H1 (cell line): ENCODE measurements at regions not wholly inside any gene's neighbourhood (a gene's known extent, or its start where the extent isn't known, plus 50 kb on each side); places are given as distances from the start of the nearest gene placed in this dataset.

ENCODE experiments used
- CTCF ChIA-PET: fragments of 300-600 bp; sonication (Branson Sonifier 250); formaldehyde crosslinking; loops from one replicate; lab custom pipeline; 2021; ENCODE audit not compliant: partially characterized antibody; lab: Charles Lee
- POLR2A ChIA-PET: fragments of 300-600 bp; sonication (Branson Sonifier 250); formaldehyde crosslinking; loops from one replicate; lab custom pipeline; 2021; ENCODE audit warnings: inconsistent platforms; ENCODE audit not compliant: partially characterized antibody; lab: Charles Lee
- DNase-seq, 2 experiments: peaks; one replicate each; pipeline versions ENCODE4 v3.0.0 to v3.0.0-alpha.2; 2010 to 2022; ENCODE audit warnings: low spot score in 2 of 2, low read depth in 1 of 2, mixed read lengths in 1 of 2
- FAIRE-seq: peaks from 2 replicates; lab custom pipeline; 2011; peaks lifted over from hg19 to GRCh38; lab: Jason Lieb, UNC
- H2AFZ ChIP-seq: 2 replicates; pipeline ENCODE4 v1.8.1; 2012; ENCODE audit warnings: low read length, inconsistent platforms
- H2AK5ac ChIP-seq: 2 replicates; pipeline ENCODE4 v1.6.1; 2013; ENCODE audit warnings: low read depth, low read length
- H2BK120ac ChIP-seq: replicated peaks from 2 replicates; pipeline ENCODE3; 2013; ENCODE audit warnings: low read depth, low read length, inconsistent platforms
- H2BK12ac ChIP-seq: 2 replicates; pipeline ENCODE4 v1.6.1; 2013; ENCODE audit warnings: low read depth, low read length
- H2BK15ac ChIP-seq: 2 replicates; pipeline ENCODE4 v1.6.1; 2013; ENCODE audit warnings: low read length
- H2BK20ac ChIP-seq: 2 replicates; pipeline ENCODE4 v1.6.1; 2013; ENCODE audit warnings: low read length
- H2BK5ac ChIP-seq: 2 replicates; pipeline ENCODE4 v1.6.1; 2013; ENCODE audit warnings: low read depth, low read length
- H3K14ac ChIP-seq: 2 replicates; pipeline ENCODE4 v1.6.1; 2013; ENCODE audit warnings: inconsistent platforms; ENCODE audit not compliant: insufficient read length
- H3K18ac ChIP-seq: 2 replicates; pipeline ENCODE4 v1.6.1; 2013; ENCODE audit warnings: low read length; ENCODE audit errors: extremely low read depth
- H3K23ac ChIP-seq: 2 replicates; pipeline ENCODE4 v1.6.1; 2013; ENCODE audit warnings: inconsistent platforms; ENCODE audit not compliant: insufficient read length
- H3K23me2 ChIP-seq: 2 replicates; pipeline ENCODE4 v1.6.1; 2013; ENCODE audit warnings: low read depth, low read length
- H3K27ac ChIP-seq: 2 replicates; pipeline ENCODE4 v1.6.1; 2011; ENCODE audit warnings: low read depth, low read length, inconsistent platforms
- H3K27me3 ChIP-seq, 4 experiments: replicated peaks in 1 of 4; 1 replicate in 1 of 4; 2 replicates in 3 of 4; pipeline versions ENCODE4 v1.6.1 to v1.8.1; 2011 to 2013; ENCODE audit warnings: low read length in 3 of 4, mild to moderate bottlenecking in 3 of 4, inconsistent platforms in 2 of 4, mixed read lengths in 2 of 4, moderate library complexity in 1 of 4; ENCODE audit not compliant: control insufficient read depth in 3 of 4, insufficient read depth in 3 of 4; ENCODE audit errors: extremely low read depth in 1 of 4
- H3K36me3 ChIP-seq, 4 experiments: 2 replicates each; pipeline versions ENCODE4 v1.6.1 to v1.8.1; 2011 to 2013; ENCODE audit warnings: mild to moderate bottlenecking in 4 of 4, low read length in 3 of 4, moderate library complexity in 2 of 4, control low read depth in 1 of 4, inconsistent platforms in 1 of 4; ENCODE audit not compliant: insufficient read depth in 4 of 4, control insufficient read depth in 2 of 4
- H3K4ac ChIP-seq: replicated peaks from 2 replicates; pipeline ENCODE3; 2013; ENCODE audit warnings: low read length, low read depth, mixed read lengths, inconsistent platforms; ENCODE audit not compliant: insufficient read length
- H3K4me1 ChIP-seq, 4 experiments: replicated peaks in 1 of 4; 1 replicate in 1 of 4; 2 replicates in 3 of 4; pipeline versions ENCODE4 v1.6.1 to v1.8.1; 2011 to 2013; ENCODE audit warnings: low read length in 3 of 4, inconsistent platforms in 2 of 4, mixed read lengths in 1 of 4; ENCODE audit not compliant: insufficient read depth in 4 of 4, control insufficient read depth in 3 of 4
- H3K4me2 ChIP-seq, 2 experiments: 2 replicates each; pipeline versions ENCODE4 v1.6.1 to v1.8.1; 2011 to 2013; ENCODE audit warnings: low read depth in 2 of 2, low read length in 2 of 2, control low read depth in 1 of 2, inconsistent platforms in 1 of 2, mild to moderate bottlenecking in 1 of 2; ENCODE audit not compliant: insufficient read depth in 1 of 2
- H3K4me3 ChIP-seq, 4 experiments: fragments of 200-600, 300-600 bp in 1 of 4; sonication (generic), shearing (Covaris generic), sonication (Bioruptor Twin) in 1 of 4; 2 replicates each; pipeline versions ENCODE4 v1.5.1 to v1.8.1; 2011 to 2016; ENCODE audit warnings: low read length in 4 of 4, low read depth in 3 of 4, control low read depth in 2 of 4, inconsistent platforms in 2 of 4, mild to moderate bottlenecking in 2 of 4, mixed read lengths in 1 of 4, moderate library complexity in 1 of 4; ENCODE audit not compliant: insufficient read depth in 2 of 4; ENCODE audit errors: extremely low read depth in 1 of 4
- H3K56ac ChIP-seq: replicated peaks from 2 replicates; pipeline ENCODE3; 2013; ENCODE audit warnings: low read depth, mild to moderate bottlenecking, mixed read lengths, low read length, inconsistent platforms; ENCODE audit not compliant: insufficient read length
- H3K79me1 ChIP-seq: 2 replicates; pipeline ENCODE4 v1.6.1; 2013; ENCODE audit warnings: low read depth, low read length, control low read depth
- H3K79me2 ChIP-seq, 2 experiments: 2 replicates each; pipeline versions ENCODE4 v1.6.1 to v1.8.1; 2012 to 2013; ENCODE audit warnings: low read length in 2 of 2, mild to moderate bottlenecking in 2 of 2, inconsistent platforms in 1 of 2; ENCODE audit not compliant: insufficient read depth in 2 of 2, control insufficient read depth in 1 of 2
- H3K9ac ChIP-seq, 4 experiments: replicated peaks in 1 of 4; 1 replicate in 1 of 4; 2 replicates in 3 of 4; pipeline versions ENCODE4 v1.6.1 to v1.8.1; 2011 to 2013; ENCODE audit warnings: low read depth in 3 of 4, low read length in 3 of 4, control low read depth in 2 of 4, mild to moderate bottlenecking in 2 of 4, moderate library complexity in 2 of 4, inconsistent platforms in 1 of 4; ENCODE audit errors: extremely low read depth in 1 of 4
- H3K9me3 ChIP-seq, 2 experiments: 2 replicates each; pipeline versions ENCODE4 v1.6.1 to v1.8.1; 2012 to 2013; ENCODE audit warnings: mild to moderate bottlenecking in 2 of 2, moderate library complexity in 2 of 2, control low read depth in 1 of 2, inconsistent platforms in 1 of 2, low read depth in 1 of 2, low read length in 1 of 2, mixed read lengths in 1 of 2; ENCODE audit not compliant: insufficient read depth in 2 of 2
- H4K20me1 ChIP-seq, 2 experiments: replicated peaks in 1 of 2; 2 replicates each; pipeline versions ENCODE3 to v1.8.1; 2011 to 2013; ENCODE audit warnings: inconsistent platforms in 2 of 2, low read length in 2 of 2, mild to moderate bottlenecking in 1 of 2; ENCODE audit not compliant: insufficient read depth in 2 of 2, control insufficient read depth in 1 of 2
- H4K5ac ChIP-seq: 2 replicates; pipeline ENCODE4 v1.6.1; 2013; ENCODE audit warnings: low read length, low read depth, mixed read lengths, inconsistent platforms; ENCODE audit not compliant: insufficient read length
- H4K8ac ChIP-seq: 2 replicates; pipeline ENCODE4 v1.8.0; 2013; ENCODE audit warnings: mild to moderate bottlenecking, moderate library complexity, low read length, inconsistent platforms; ENCODE audit not compliant: insufficient read depth; ENCODE audit errors: extremely low read depth
- H4K91ac ChIP-seq: replicated peaks from 2 replicates; pipeline ENCODE3; 2013; ENCODE audit warnings: low read length, mixed read lengths, inconsistent platforms; ENCODE audit not compliant: insufficient read length
- CHD7 ChIP-seq: fragments of 300-600 bp; sonication (generic); IDR thresholded peaks from 2 replicates; pipeline ENCODE4 v1.7.1; 2012; ENCODE audit warnings: low read length, moderate library complexity, mild to moderate bottlenecking, inconsistent platforms; ENCODE audit not compliant: insufficient replicate concordance
- YY1 ChIP-seq: IDR thresholded peaks from 2 replicates; pipeline ENCODE4 v1.6.1; 2011; ENCODE audit warnings: low read depth, mild to moderate bottlenecking, low read length

- Histone ChIP-seq H2BK12ac (no peak overlapping the region), H3K79me1 (no peaks in the 10 kb centered on the region), H4K8ac (no peak overlapping the region), H2AK5ac (no peak overlapping the region), H3K4ac (no peak overlapping the region), H2BK5ac (no peak overlapping the region), H3K9ac (no peak overlapping the region), H3K27me3 (no peaks in the 10 kb centered on the region), H3K9me3 (peaks cover 16 to 18% of the 10 kb centered on the region in 2 experiments), H2BK120ac (no peak overlapping the region), H2BK15ac (no peak overlapping the region), H3K56ac (no peak overlapping the region), H3K4me2 (no peak overlapping the region), H4K91ac (no peak overlapping the region), H2BK20ac (no peak overlapping the region), H3K36me3 (no peaks in the 10 kb centered on the region), H3K23me2 (no peaks in the 10 kb centered on the region), H3K4me1 (no peaks in the 10 kb centered on the region), H4K5ac (no peak overlapping the region), H2AFZ (no peak overlapping the region), H3K4me3 (no peak overlapping the region), H3K23ac (no peak overlapping the region), H3K14ac (no peak overlapping the region), H3K79me2 (no peaks in the 10 kb centered on the region), H3K27ac (no peak overlapping the region), H3K18ac (no peak overlapping the region), H4K20me1 (no peaks in the 10 kb centered on the region)
- no peak for DNase-seq
- ChIA-PET CTCF (interaction anchor here (0.6 to 0.7 kb wide), 4 partner anchors 9 to 246 kb away, joined by 3 read pairs; no protein-coding TSS in a partner anchor), POLR2A (no interaction called here)
- FAIRE-seq: no peak
- TF ChIP-seq YY1 (no peak), CHD7 (no peak)
Measured at GRCh38 chr20:43305749-43306148, 116.0 kb upstream of the PTPRT start.
